ENCODE measurements at regions not wholly inside any gene's neighbourhood (a gene's known extent, or its start where the extent isn't known, plus 50 kb on each side); places are given as distances from the start of the nearest gene placed in this dataset.

DNA sequence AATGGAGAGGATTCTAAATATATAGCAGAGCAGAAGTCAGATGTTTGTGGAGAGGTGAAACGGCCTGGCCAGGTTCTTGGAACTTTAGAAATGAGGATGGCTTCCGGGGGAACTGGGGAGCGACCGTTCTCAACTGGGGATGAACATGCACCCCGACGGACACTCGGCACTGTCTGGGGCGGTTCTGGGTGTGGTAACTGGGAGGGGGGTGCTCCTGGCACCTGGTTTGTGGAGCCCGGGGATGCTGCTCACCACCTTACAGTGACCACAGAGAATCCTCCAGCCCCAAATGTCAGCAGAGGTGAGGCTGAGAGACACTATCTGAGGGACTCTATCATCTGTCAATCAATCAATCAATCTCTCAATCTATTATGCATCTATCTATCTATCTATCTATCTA lies 69.0 kb upstream of the PPP2R3B start:
- TF ChIP-seq, protein P1, sequence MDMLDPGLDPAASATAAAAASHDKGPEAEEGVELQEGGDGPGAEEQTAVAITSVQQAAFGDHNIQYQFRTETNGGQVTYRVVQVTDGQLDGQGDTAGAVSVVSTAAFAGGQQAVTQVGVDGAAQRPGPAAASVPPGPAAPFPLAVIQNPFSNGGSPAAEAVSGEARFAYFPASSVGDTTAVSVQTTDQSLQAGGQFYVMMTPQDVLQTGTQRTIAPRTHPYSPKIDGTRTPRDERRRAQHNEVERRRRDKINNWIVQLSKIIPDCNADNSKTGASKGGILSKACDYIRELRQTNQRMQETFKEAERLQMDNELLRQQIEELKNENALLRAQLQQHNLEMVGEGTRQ (IDR thresholded peaks at IDR 0.05; ENCODE audit: borderline replicate concordance, low read depth, low read length) = no peak
- TF ChIP-seq, protein P2, sequence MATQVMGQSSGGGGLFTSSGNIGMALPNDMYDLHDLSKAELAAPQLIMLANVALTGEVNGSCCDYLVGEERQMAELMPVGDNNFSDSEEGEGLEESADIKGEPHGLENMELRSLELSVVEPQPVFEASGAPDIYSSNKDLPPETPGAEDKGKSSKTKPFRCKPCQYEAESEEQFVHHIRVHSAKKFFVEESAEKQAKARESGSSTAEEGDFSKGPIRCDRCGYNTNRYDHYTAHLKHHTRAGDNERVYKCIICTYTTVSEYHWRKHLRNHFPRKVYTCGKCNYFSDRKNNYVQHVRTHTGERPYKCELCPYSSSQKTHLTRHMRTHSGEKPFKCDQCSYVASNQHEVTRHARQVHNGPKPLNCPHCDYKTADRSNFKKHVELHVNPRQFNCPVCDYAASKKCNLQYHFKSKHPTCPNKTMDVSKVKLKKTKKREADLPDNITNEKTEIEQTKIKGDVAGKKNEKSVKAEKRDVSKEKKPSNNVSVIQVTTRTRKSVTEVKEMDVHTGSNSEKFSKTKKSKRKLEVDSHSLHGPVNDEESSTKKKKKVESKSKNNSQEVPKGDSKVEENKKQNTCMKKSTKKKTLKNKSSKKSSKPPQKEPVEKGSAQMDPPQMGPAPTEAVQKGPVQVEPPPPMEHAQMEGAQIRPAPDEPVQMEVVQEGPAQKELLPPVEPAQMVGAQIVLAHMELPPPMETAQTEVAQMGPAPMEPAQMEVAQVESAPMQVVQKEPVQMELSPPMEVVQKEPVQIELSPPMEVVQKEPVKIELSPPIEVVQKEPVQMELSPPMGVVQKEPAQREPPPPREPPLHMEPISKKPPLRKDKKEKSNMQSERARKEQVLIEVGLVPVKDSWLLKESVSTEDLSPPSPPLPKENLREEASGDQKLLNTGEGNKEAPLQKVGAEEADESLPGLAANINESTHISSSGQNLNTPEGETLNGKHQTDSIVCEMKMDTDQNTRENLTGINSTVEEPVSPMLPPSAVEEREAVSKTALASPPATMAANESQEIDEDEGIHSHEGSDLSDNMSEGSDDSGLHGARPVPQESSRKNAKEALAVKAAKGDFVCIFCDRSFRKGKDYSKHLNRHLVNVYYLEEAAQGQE (IDR thresholded peaks at IDR 0.05; ENCODE audit: low read depth, low read length) = no peak
